DMS53 treated with DMSO at 0.1 percent for 48 hours (cell line): ENCODE measurements at regions not wholly inside any gene's neighbourhood (a gene's known extent, or its start where the extent isn't known, plus 50 kb on each side); places are given as distances from the start of the nearest gene placed in this dataset.
"Not testable (repeated sequence)": the region's sequence is repeated elsewhere in the genome, so short reads cannot be mapped to it uniquely, and the experiment has no call there.

Experiments used
- DNase-seq: peaks from one replicate; lab custom pipeline; 2025; ENCODE audit not compliant: unreplicated experiment; lab: John Stamatoyannopoulos, UW

GRCh38 chr7:14973712-14974428 lies 71.3 kb upstream of the DGKB start:
- DNase-seq: no peak

GRCh38 chr7:14971678-14972077 lies 69.1 kb upstream of the DGKB start:
- not testable (repeated sequence) for DNase-seq

GRCh38 chr7:14967376-14967775 lies 64.8 kb upstream of the DGKB start:
- DNase-seq: not testable (repeated sequence)

- no peak for DNase-seq
Observed at GRCh38 chr7:14962778-14963177, 60.2 kb upstream of the DGKB start.

- no peak for DNase-seq
Observed at GRCh38 chr7:14960721-14961120, 58.2 kb upstream of the DGKB start.

GRCh38 chr7:14959339-14959738 lies 56.8 kb upstream of the DGKB start:
- no peak for DNase-seq

- no peak for DNase-seq
Observed at GRCh38 chr7:14954035-14954434, 51.5 kb upstream of the DGKB start.
